Left colon (tissue), 2 donors: ENCODE measurements at regions not wholly inside any gene's neighbourhood (a gene's known extent, or its start where the extent isn't known, plus 50 kb on each side); places are given as distances from the start of the nearest gene placed in this dataset.
"Not testable (repeated sequence)": the region's sequence is repeated elsewhere in the genome, so short reads cannot be mapped to it uniquely, and the experiment has no call there.

Source experiments
- ATAC-seq: fragments of 200-7000 bp; cut with Tn5 transposase; one replicate; pipeline ENCODE4 v1.9.1; 2020; ENCODE audit warnings: mild to moderate bottlenecking, moderate library complexity
- DNase-seq, 2 donors: peaks; one replicate each; pipeline ENCODE4 v3.0.0-alpha.2; 2020
- intact Hi-C, 2 donors: fragments of 100-400 bp; cut with DNase I in 1 of 2; cut with micrococcal nuclease in 1 of 2; formaldehyde crosslinking; loops; one replicate each; pipeline versions ENCODE4 v1.11.2 to v1.14.0; 2022; cut with DNase I, micrococcal nuclease
- donor health status: DM: no; HTN: no; CAD: no.
- donor health status: DM: yes; HTN: yes; CAD: no.

DNA sequence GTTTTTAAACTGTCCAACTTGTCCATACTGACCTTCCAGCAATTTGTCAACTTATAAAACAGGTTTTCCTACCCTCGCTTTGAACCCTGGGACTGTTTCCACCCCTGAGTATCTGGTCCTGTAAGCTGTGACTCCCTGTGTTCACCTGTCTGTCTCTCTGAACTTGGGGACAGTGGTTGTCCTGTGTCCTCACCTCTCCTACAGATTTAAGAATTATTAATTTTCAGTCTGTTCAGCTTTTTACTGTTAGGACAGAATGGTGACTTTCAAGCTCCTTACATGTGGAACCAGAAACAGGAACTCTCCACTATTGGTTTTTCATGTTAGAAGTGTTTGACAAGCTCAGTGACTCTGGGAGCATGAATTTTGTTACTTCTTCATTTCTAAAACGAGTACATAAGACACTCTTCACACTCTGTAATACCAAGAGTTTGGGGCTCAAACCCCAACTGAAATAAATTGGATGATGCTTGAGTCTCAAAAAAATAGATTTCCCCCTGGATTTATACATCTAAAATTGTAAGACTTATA lies 713.9 kb downstream of the COL12A1 start:
- ATAC-seq (no peak), DNase-seq (no peak)
- intact Hi-C loops: no loop called here

DNA sequence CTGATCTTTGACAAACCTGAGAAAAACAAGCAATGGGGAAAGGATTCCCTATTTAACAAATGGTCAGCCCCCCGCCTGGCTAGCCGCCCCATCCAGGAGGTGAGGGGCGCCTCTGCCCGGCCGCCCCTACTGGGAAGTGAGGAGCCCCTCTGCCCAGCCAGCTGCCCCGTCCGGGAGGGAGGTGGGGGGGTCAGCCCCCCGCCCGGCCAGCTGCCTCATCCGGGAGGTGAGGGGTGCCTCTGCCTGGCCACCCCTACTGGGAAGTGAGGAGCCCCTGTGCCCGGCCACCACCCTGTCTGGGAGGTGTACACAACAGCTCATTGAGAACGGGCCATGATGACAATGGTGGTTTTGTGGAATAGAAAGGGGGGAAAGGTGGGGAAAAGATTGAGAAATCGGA lies 717.1 kb downstream of the COL12A1 start:
- intact Hi-C loops, ATAC-seq, DNase-seq: not testable (repeated sequence)

DNA sequence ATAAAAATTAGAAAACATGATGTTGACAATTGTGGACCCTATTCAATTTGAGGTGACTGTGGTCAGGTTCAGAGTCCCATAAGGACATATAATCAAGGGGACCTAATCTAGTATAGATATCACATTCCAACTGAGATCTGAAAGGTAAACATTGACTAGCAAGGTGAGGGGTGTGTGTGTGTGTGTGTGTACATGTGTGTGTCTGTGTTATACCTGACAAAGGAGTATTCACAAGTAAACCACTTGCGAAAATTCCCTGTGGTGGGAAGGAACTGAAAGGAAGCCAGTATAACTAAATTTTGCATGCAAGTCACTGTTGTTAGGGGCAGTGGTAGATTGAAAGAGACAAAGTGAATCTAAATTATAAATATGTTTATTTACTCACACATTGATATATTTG lies 723.7 kb downstream of the COL12A1 start:
- ATAC-seq (no peak), DNase-seq (no peak)
- intact Hi-C loops: no loop called here

DNA sequence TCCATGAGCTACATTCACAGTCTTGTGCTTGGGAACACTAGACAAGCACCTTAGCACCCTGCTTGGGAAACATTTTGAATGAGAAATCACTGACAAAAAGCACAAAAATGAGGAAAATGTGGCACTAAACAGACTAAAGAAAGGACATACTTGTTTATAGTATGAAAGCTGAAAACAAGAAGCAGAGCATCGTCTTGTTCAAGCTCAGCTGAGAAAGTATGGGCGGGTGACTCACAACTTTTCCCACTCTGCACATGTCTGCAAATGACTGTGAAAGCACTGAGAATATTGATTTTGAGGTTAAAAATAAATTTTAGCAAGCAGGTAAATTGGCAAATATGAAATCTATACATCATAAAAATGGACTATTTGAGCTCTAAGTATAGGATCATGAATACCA lies 725.3 kb downstream of the COL12A1 start:
- DNase-seq: no peak
- intact Hi-C loops: no loop called here
- ATAC-seq: no peak

DNA sequence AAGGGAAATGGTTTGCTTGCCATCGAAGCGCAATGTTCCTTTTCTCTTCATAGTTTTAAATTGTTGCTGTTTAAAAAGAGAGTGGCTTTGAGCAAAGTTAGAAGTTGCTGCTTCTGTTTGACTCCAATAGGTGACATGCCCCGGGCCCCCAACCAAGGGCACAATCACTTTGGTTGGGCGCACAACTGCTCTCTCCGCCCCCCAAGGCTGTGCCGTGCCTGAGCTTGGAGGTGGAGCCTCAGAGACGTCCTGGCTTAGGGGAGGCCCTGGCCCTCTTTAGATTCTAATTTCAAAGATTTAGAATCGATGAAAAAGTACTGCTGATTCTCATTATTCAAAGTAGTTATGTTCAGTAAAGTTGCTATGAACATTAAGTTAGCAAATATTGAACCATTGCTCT lies 725.9 kb downstream of the COL12A1 start:
- DNase-seq: no peak
- intact Hi-C loops: no loop called here
- ATAC-seq: no peak

DNA sequence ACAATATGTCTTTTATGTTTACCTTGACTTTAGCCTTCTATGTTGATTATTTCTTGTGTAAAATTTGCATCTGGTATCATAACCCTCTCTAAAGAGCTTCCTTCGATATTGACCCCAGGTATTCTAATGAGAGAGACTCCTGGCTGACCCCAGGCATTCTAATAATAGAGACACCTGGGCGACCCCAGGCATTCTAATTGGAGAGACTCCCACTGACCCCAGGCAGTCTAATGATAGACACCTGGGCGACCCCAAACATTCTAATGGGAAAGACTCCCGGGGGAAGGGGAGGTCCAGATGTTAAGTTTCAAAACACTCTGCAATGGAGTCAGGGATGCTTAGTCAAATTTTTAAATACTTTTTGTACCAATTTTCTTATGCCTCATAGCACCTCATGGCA lies 726.4 kb downstream of the COL12A1 start:
- intact Hi-C loops: no loop called here
- no peak for ATAC-seq
- DNase-seq: no peak

DNA sequence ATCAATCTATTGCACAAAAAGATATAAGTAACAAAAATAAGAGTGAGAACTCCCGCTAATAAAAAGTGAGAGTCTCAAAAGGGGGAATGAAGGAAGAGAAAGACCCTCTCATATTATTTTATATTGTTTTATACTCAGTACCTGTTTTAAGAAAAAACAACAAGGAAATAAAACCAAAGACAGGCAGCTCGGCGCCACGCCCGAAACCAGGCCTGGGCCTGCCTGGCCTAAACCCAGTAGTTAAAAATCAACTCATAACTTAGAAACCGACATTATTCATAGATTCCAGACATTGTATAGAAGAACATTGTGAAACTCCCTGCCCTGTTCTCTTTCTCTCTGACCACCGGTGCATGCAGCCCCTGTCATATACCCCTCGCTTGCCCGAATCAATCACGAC lies 731.8 kb downstream of the COL12A1 start:
- peak in 1 of 2 donors; percentile 25 for DNase-seq
- ATAC-seq: not testable (repeated sequence)

DNA sequence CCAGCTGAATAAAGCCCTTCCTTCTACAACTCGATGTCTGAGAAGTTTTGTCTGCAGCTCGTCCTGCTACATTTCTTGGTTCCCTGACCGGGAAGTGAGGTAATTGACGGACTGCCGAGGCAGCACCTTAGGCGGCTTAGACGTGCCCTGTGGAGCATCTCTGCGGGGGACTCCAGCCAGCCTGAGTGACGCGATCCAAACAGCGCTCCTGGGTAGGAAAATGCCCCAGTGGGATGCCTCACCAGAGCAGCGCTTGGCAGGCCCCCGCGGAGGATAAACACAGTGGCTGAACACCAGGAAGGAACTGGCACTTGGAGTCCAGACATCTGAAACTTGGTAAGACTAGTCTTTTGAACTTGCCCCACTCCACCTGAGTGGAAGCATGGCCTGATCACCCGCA lies 737.3 kb downstream of the COL12A1 start:
- DNase-seq, intact Hi-C loops, ATAC-seq: not testable (repeated sequence)

More for the DNA sequence above, 731.8 kb downstream of the COL12A1 start:
- intact Hi-C loops: not testable (repeated sequence)

DNA sequence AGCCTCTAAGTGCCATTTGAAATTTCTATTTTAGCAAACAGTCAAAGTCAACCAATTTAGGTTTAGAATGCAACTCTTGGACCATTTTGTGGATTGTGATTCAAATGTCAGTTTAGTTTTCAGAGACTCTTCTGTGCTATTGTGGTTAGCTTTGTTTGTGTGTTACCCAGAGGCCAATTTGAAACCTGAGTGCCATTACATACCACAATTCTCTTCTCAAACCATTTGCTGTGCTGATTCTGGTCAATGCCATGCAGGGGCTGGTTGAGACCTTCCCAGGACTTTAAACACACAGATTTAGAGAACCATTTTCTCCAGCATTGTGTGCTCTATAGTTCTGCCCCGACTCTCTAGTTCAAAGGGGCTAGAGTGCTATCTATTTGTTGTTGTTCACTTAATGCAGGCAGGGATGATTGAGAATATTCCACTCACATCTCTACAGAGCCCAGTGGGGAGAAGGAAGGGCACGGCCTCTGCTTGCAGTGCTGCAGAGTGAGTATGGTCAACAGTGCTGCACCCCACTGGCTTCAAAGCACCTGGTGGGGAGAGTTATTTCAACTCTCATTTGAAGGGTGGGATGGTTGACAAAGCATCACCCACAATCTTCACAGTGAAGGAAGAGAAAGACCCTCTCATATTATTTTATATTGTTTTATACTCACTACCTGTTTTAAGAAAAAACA lies 738.2 kb downstream of the COL12A1 start:
- intact Hi-C loops: no loop called here
- ATAC-seq (no peak), DNase-seq (no peak)

DNA sequence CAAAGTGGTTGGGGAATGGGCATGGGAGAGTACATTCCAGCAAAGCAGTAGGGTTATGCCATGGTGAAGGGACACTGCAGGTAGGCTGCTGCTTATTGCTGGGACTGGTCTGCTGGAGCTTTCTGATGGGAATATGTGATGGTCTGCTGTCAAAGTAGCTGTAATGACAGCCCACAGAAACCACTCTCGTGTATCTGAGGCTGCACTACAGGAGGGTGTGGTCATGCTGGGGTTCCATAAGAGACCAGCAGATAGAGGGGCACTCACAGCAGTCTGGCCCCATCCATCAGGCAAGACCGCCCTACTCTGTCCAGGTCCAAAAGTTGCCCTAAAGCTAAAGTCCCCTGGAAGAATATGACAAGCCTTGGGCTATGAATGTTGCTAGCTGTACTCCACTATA lies 739.3 kb downstream of the COL12A1 start:
- DNase-seq: no peak
- no peak for ATAC-seq
- intact Hi-C loops: no loop called here

DNA sequence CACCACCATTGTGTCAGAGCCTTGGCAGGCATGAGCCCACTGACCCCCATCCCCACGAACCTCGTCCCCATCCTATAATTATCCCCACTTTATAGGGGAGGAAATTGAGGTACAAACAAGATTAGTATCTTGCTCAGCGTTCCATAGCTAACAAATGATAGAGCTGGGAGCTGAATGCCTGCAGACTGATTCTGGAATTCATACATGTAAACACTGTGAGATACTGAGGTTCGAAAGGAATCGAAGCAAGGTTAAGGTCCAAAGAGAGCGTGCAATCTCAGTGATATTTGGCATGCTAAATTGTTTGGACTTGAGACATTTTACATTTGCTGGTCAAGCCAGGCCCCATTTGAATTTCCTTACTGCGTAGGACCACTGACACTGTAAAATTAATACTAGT lies 746.6 kb downstream of the COL12A1 start:
- no peak for DNase-seq
- ATAC-seq: no peak
- intact Hi-C loops: no loop called here

DNA sequence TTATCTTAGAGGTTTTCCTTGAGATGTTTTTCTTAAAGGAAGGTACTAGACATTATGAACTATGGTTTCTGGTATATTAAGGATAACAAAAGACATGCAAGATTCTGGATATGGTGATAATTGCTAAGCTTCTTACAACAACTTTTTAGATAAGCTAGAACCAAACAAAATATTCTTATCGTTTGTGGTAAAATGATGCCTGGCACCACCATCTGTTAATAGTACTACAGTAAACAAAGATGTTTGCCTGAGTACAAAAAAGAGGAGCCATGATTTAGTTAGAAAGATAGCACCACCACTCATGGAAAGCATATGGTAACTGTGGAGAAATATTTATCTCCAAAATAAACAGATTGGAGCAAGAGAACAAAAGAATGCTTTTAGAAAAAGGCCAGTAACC lies 747.3 kb downstream of the COL12A1 start:
- no peak for DNase-seq
- no peak for ATAC-seq
- intact Hi-C loops: no loop called here

DNA sequence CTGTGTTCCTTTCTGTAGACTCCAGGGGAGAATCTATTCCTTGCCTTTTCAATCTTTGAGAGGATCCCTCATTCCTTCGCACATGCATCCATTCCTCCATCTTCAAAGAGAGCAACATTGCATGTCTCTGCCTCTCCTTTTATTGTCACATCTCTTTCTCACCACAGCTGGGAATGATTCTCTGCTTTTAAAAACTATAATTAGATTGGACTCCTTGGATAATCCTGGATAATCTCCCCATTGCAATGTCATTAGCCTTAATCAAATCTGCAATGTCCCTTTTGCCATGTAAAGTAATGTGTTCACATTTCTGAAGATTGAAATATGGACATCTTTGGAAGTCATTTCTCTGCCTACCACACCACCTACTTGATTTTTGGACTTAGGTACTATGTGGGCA lies 750.1 kb downstream of the COL12A1 start:
- DNase-seq: no peak
- intact Hi-C loops: no loop called here
- no peak for ATAC-seq

DNA sequence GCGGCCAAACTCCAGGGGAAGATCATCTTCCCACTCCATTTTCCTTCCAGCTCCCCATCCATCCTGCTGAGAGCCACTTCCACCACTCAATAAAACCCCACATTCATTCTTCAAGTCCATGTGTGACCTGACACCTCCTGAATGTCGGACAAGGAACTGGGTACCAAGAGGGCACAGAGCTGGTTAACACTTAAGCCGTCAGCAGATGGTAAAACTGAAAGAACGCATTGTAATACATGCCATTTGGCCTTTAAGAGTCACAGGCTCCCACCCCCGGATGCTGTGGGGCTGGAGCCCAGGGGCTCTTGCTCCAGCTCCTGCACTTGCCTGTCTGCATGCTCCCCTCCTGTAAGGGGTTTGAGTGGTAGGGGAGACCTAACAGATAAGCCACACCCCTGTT lies 753.9 kb downstream of the COL12A1 start:
- intact Hi-C loops: no loop called here
- ATAC-seq: no peak
- DNase-seq: no peak

DNA sequence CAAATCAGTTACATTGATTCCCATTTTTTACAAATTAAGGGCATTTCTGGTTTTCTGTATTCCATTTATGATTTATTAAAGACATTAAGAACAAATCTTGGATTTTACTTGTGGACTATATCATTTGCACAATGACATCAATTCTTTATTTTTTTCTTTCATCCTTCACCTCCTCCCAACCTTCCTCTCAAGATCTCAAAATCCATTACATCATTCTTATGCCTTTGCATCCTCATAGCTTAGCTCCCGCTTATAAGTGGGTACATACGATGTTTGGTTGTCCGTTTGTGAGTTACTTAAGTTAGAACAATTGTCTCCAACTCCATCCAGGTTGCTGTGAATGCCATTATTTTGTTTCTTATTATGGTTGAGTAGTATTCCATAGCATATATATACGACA lies 752.8 kb downstream of the CD109 start:
- ATAC-seq (no peak), DNase-seq (no peak)
- intact Hi-C loops: no loop called here

DNA sequence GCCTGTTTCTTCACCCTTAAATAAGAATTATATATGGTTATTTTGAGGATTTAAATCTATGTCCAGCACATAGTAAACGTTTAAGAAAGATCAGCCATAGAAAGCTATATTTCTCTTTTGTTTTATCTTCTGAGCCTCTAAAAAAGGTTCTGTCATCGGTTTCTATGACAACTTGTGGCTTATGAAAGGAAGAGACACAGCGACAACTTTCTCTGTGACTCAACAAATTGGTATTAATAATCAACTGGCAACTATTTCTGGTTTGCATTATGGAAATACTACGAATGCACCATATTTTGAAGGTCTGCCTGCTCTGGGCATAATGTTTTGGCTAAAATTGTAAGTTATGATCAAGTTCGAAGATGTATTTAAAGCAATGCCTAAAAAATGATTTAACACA lies 751.0 kb downstream of the CD109 start:
- DNase-seq: no peak
- intact Hi-C loops: no loop called here
- no peak for ATAC-seq

DNA sequence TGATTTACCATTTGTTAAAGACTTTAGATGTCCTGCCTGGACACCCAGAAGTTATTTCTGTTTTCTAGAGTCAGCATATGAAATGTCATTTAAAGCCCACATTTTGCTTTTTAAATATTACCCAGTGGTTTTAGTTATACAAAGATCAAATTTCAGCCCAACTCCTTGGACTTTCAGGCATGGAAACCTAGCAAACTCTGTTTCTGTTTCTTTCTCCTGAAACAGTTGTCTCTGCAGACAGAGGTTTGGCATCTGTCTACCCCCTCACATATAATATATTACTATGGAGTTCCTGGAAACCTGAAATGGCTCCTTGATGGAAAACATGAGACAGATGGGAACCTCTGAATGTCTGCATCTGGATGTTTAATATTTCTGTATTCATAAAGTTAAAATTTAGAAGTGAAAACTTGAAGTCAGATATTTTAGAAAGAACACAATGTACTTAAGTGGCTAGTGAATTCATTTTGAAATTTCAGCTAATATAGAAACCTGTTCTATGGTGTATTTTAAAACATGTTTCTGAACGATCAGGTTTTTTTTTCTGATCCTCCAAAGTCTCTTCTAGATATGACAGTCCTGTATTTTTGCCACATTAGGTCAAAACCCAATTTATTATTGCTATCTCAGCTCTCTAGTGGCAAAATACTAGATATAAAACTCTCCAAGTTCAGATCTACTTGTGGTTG lies 743.3 kb downstream of the CD109 start:
- no peak for ATAC-seq
- intact Hi-C loops: no loop called here

DNA sequence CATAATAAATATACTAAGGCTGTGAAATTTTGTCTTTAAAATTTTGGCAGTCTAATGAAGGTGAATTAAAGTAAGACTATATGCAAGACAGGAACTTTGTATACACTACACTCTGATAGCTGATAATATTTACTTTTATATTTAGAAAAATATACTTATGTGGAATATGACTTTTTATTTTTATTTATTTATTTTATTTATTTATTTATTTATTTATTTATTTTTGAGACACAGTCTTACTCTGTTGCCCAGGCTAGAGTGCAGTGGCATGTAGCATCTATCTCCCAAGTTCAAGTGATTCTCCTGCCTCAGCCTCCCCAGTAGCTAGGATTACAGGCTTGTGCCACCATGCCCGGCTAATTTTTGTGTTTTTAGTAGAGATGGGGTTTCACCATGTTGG lies 742.4 kb downstream of the CD109 start:
- DNase-seq, ATAC-seq, intact Hi-C loops: not testable (repeated sequence)

More for the DNA sequence above, 743.3 kb downstream of the CD109 start:
- no peak for DNase-seq

DNA sequence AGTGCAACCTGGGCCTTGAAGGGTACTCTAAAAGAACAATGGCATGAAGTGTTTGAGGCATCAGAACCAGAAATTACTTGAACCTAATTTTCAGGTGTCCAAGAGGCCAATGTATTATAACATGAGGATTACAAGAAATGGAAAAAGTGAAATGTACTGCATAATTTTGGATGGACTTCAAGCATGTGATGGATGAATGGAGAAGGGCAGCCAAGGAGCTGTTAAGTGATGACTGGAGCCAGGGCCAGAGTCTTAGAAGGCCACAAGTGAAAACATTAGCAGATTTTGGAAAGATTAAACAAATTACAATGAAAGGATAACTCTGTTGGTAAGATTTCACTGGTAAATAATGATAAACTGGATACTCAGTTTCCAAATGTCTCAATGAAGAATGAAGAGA lies 738.2 kb downstream of the CD109 start:
- no peak for DNase-seq
- intact Hi-C loops: no loop called here
- no peak for ATAC-seq

DNA sequence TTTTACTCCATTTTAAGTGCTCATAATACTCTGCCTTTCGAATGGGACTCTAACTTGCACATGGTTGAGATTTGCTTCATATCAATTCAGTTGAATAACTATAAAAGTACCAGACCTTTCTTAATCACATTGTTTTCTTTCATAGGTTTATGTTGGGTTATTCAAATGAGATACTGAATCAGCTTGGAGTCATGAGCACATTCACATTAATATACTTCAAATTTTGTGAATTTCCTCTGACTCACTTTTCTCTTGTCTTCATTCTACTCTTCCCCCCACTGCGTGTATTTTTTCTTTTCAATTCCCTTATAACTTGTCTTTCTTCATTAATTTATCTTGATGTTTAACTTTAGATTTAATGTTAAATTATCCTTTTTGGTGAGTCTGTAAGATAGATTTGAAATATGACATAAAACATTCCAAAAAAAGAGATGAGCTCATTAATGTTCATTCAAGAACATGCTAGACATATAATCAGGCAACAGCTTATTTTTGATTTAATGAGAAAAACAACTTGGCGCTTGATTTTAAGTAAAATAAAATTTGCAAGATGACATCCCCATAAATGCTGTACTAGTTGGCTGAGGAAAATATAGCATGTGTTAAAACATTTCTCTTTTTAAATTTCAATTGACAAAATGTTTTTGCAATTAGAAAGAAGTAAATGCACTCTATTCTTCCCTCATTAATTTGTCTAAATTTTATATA lies 736.0 kb downstream of the CD109 start:
- intact Hi-C loops: no loop called here
- DNase-seq: no peak

More for the DNA sequence above, 736.0 kb downstream of the CD109 start:
- no peak for ATAC-seq
